GM18873 (cell line): ENCODE measurements at regions not wholly inside any gene's neighbourhood (a gene's known extent, or its start where the extent isn't known, plus 50 kb on each side); places are given as distances from the start of the nearest gene placed in this dataset.
"Not testable (repeated sequence)": the region's sequence is repeated elsewhere in the genome, so short reads cannot be mapped to it uniquely, and the experiment has no call there.

Experiments used
- ATAC-seq: cut with Tn5 transposase; IDR thresholded peaks from one replicate; pipeline ENCODE4 v1.9.1; 2021; ENCODE audit warnings: mild to moderate bottlenecking, moderate library complexity, moderate number of reproducible peaks; ENCODE audit not compliant: unreplicated experiment, low FRiP score

- not testable (repeated sequence) for ATAC-seq
These were observed 206.9 kb downstream of the LAT start for GRCh38 chr16:29191636-29192180.

- ATAC-seq = not testable (repeated sequence)
These were observed 205.9 kb downstream of the LAT start for GRCh38 chr16:29190553-29191431.

GRCh38 chr16:29188806-29189205 is 204.0 kb downstream of the LAT start:
- not testable (repeated sequence) for ATAC-seq

DNA sequence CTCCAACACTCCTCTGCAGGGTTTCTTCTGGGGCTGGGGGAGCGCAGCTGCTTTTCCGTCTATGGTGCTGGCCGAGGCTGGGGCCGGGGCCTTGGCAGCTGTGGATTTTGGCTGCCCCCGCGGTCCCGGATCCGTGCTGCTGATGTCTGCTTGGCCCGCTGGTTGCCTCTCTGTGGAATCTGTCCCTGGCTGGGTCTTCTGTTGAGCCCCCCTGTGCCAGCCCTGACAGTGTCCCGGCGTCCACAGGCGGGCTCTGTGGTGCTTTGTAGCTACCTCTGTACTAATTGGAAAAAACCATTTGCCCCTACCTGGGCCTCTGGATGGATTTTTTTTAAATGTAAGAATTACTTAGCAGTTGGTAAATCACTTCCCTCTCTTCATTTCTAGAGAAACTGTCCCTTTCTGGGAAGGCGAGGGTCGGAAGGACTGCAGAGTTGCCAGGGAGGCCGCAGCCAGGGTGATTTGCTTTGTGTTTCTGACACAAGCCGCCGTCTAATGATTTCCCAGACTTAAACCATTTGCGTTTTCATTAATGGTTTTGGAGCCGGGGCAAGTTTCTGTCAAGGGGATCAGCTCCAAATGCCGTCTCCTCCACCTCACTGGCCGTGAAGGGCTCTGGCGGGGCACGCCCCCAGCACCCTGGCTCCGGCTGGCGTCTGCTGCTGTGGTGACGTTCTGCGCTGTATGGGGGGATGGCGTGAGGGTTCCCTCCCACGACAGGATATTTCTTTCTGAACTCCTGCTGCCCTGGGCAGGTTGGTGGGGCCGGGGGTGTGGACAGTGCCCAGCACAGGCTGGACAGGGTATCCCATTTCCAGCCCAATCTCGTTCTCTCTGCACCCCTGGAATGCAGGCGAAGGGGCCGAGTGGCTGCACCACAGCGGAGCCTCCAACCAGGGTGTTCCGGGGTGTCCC is 201.7 kb downstream of the LAT start:
- not testable (repeated sequence) for ATAC-seq

GRCh38 chr16:29185872-29186271 is 201.0 kb downstream of the LAT start:
- not testable (repeated sequence) for ATAC-seq

GRCh38 chr16:29184738-29185438 is 200.0 kb downstream of the LAT start:
- ATAC-seq = not testable (repeated sequence)

- not testable (repeated sequence) for ATAC-seq
These were observed 198.4 kb downstream of the LAT start for GRCh38 chr16:29182940-29183868.

DNA sequence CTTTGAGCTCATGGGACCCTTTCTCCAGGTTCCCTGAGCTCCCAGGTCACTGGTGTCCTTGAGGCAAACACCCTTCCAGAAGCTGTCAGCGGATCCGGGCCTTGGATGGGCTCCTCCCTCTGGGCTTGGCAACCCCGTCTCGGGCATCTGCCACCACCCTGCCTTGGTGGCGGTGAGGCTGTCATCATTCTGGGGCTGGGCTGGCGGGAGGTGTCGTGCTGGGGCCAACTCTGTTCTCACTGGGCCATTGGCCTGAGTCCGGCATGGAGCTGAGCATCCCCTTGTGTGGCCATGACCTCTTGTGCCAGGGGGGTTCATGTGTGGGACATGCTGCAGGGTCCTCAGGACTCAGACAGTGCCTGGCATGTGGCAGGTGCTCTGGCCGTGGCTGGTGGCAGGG is 197.6 kb downstream of the LAT start:
- ATAC-seq = no peak

GRCh38 chr16:29181921-29182411 is 197.1 kb downstream of the LAT start:
- not testable (repeated sequence) for ATAC-seq

- ATAC-seq = not testable (repeated sequence)
These were observed 196.5 kb downstream of the LAT start for GRCh38 chr16:29181254-29181780.

GRCh38 chr16:29180206-29180600 is 195.4 kb downstream of the LAT start:
- ATAC-seq = not testable (repeated sequence)

- not testable (repeated sequence) for ATAC-seq
These were observed 194.8 kb downstream of the LAT start for GRCh38 chr16:29179401-29180205.

DNA sequence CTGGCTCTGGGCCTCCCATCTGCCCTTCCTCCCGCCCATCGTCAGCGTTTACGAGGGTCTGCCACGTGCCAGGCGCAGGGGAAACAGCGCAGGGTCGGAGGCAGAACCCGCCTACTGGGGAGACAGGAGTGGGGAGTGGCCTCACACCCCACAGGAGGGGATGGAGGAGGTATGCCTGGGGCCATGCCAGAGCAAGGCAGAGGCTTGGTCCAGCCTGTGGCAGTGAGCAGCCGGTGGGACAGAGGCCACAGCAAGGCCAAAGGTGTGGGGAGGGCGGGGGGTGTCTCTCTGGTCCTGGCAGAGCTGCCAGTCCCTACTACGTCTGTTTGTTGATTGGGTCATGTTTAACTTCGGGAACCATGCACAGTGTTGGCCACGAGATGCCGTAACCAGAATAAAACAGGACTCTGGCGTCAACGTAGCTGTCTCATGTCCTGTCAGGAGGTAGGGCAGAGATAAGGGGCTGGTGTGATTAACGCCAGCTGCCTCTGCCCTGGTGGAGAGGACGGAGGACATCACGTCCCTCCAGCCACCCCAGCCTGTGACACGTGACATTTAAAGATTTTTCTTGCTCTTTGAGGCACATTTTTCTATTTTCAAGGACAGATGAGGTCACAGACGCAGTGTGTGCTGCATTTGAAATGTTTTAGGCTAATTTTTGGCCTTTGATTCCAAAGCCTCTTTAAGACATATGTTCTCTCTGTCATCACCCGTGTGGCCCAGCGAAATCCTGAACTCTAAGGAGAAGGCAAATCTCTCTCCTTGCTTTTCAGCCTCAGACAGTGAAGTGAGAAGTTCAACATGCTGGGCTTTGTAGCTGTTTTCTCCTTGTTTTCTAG is 193.3 kb downstream of the LAT start:
- ATAC-seq = not testable (repeated sequence)

DNA sequence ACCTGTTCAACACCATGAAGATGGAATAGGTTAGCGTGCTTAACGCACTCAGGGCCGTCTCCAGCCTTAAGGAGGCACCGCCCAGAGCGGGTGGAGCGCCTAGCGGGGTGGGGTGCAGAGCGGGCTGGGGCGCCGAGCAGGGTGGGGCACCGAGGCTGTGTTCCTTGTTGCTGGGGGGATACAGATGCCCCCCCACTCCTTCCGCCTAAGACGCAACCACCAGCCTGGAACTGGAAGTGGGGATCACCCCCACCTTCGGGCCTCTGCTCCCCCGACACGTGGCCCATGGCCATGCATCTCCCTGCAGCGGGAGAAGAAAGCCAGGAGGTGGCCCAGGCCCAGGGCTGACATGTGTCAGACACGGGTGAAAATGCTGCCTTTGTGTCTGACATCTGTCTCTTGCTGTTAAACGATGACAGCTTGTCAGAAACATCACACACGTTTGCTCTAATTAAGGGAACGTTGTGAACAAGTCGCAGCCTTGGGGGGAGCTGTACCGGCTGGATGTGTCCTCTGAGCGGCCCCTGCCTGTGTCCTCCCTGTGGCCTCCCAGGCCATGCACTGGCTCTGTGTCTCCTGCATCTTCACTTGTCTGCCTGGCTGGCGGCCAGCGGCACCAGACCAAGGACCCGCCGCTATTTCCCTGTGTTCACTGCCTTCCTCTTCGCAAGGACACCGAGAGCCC is 192.5 kb downstream of the LAT start:
- ATAC-seq = not testable (repeated sequence)

DNA sequence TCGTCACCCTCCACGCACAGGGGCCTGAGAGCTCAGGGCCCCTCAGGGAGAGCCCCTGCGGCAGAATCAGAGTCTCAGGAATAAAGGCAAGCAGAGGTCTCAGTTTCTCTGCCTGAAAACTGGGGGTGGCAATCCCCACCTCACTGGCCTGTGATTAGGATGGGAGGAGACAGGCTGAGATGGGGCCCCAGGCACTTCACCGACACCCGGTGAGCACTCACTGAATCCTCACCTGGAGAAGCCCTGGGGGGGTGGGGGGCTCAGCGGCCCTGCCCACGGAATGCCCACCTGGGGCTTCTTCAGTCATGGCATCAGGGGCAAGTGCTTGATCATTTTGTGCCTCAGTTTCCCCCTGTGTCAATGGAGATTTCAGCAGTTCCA is 192.0 kb downstream of the LAT start:
- not testable (repeated sequence) for ATAC-seq

GRCh38 chr16:29176154-29176470 is 191.3 kb downstream of the LAT start:
- ATAC-seq = not testable (repeated sequence)
